Mucosa of stomach (tissue), 1 donor: ENCODE measurements at regions not wholly inside any gene's neighbourhood (a gene's known extent, or its start where the extent isn't known, plus 50 kb on each side); places are given as distances from the start of the nearest gene placed in this dataset.

Experiments
- H3K27me3 ChIP-seq: one replicate; pipeline ENCODE4 v1.7.0; 2013; ENCODE audit warnings: mild to moderate bottlenecking, low read length; ENCODE audit not compliant: control insufficient read depth, insufficient read depth
- H3K36me3 ChIP-seq: one replicate; pipeline ENCODE4 v1.7.0; 2013; ENCODE audit warnings: low read length; ENCODE audit not compliant: control insufficient read depth, insufficient read depth
- H3K4me1 ChIP-seq: one replicate; pipeline ENCODE4 v1.7.0; 2013; ENCODE audit warnings: mild to moderate bottlenecking, low read length; ENCODE audit not compliant: control insufficient read depth, insufficient read depth
- H3K4me3 ChIP-seq: one replicate; pipeline ENCODE4 v1.7.0; 2013; ENCODE audit warnings: low read length
- H3K9ac ChIP-seq: one replicate; pipeline ENCODE4 v1.7.0; 2013; ENCODE audit warnings: mild to moderate bottlenecking, low read length, moderate library complexity
- H3K9me3 ChIP-seq: one replicate; pipeline ENCODE4 v1.7.0; 2013; ENCODE audit warnings: mild to moderate bottlenecking, low read length, moderate library complexity; ENCODE audit not compliant: control insufficient read depth
- donor health status: Pancreatic carcinoma.

DNA sequence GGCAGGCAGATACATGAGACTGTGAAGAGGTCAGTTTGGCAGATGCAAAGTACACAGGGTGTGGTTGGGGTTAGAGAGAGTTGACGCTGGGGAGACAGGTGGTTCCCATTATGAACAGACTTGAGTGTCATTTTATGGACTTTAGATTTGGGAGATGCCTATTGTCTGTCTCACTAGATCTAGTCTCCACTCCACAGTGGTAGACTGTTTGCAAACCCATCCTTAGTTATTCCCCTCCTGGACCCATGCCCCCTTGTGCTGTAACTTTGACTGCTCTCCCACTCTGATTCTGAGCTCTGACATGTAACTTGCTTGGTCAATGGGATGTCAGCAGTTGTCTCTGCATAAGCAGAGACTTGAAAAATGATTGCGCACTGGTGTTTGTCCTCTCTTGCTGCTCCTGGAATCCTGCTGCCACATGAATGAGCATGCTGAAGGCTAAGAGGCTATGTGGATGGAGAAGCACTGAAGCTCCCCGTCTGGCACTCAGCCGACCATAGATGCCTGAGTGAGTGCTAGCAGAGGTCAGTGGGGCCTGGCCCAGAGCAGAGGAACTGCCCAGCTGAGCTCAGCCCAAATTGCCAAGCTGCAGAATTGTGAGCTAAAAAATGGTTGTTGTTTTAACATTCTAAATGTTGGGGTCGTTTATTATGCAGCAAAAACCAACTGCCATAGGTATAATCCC is 88.2 kb downstream of the FAM43A start:
- H3K4me3 ChIP-seq, result no peak overlapping the region
- no peaks in the 10 kb centered on the region for H3K9me3 ChIP-seq
- peaks cover 3% of the 10 kb centered on the region for H3K27me3 ChIP-seq
- H3K9ac ChIP-seq, result no peak overlapping the region
- peaks cover 13% of the 10 kb centered on the region for H3K4me1 ChIP-seq
- H3K36me3 ChIP-seq, result no peaks in the 10 kb centered on the region

DNA sequence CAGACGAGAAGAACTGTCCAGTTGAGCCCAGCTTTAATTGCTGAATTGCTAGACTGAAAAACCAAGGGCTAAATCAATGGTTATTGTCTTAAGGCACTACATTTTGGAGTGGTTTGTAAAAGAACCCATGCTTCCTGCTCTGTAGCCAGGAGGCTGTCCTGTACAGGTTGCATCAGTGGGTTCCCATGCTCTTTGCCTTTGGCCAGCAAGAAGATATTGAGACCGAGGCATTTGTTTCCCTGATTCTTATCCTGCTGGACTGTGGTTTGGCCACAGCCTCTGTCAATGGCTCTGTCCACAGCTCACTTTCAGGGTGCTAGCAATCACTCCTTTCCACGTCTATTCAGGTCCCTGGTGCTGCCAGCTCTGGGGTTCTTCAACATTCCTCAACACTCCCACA is 89.6 kb downstream of the FAM43A start:
- Histone ChIP-seq H3K9ac (no peak overlapping the region), H3K4me3 (no peak overlapping the region), H3K9me3 (no peaks in the 10 kb centered on the region), H3K36me3 (no peaks in the 10 kb centered on the region), H3K4me1 (peaks cover 13% of the 10 kb centered on the region), H3K27me3 (peaks cover 3% of the 10 kb centered on the region)

DNA sequence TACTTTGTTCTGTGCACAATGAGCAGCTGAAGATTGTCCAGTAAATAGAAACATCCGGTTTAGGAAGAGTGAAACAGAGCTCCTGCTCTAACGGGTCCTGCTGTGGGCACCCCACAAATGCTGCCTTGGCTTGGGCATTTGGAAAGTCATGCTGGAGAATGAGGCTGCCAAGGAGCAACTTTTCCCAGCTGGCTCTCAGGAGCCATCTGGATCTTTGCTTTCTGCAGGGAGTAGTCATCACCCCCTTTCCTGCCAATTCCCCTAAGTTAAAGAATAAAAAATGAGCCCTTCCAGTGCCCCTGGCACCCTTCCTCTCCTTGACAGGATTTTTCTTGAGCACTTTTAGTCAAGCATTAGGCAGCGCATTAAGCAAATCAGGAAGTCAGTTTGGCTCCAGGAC is 90.0 kb downstream of the FAM43A start:
- no peaks in the 10 kb centered on the region for H3K36me3 ChIP-seq
- H3K9ac ChIP-seq, result no peak overlapping the region
- peaks cover 3% of the 10 kb centered on the region for H3K27me3 ChIP-seq
- H3K4me3 ChIP-seq, result no peak overlapping the region
- peaks cover 13% of the 10 kb centered on the region for H3K4me1 ChIP-seq
- no peaks in the 10 kb centered on the region for H3K9me3 ChIP-seq

DNA sequence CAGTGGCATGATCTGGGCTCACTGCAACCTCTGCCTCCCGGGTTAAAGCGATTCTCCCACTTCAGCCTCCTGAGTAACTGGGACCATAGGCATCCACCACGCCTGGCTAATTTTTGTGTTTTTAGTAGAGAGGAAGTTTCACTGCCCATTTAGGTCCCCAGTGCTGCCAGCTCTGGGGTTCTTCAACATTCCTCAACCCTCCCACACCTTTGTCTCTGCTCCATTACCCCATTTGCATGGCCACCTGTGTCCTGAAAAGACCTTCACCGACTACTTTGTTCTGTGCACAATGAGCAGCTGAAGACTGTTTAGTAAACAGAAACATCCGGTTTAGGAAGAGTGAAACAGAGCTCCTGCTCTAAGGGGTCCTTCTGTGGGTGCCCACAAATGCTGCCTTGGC is 92.0 kb downstream of the FAM43A start:
- peaks cover 3% of the 10 kb centered on the region for H3K27me3 ChIP-seq
- no peak overlapping the region for H3K9ac ChIP-seq
- no peaks in the 10 kb centered on the region for H3K9me3 ChIP-seq
- peaks cover 8% of the 10 kb centered on the region for H3K4me1 ChIP-seq
- H3K36me3 ChIP-seq, result no peaks in the 10 kb centered on the region
- H3K4me3 ChIP-seq, result no peak overlapping the region

DNA sequence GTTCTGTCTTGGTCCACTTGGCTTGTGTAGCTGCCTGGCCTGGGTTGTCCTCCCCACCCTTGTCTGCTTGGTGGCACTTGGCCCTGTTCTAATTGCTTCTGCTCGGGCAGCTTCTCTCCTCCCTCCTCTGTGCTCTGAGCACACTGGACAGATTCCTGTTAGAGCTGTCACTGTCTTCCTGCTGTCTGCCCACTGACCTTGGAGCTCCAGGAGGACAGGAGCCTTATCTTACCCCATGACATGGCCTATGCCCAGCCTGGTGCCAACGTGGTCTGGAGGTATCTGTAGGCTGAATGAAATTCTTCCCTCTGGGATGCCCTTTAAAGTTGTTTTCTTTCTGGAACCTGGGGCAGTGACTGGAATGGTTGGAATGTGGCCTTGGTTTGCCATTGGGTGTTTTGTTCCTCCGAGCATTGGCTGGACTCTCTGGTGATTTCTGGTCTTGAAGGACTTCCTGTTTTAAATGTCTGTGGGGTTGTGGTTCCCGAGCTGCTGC is 94.1 kb downstream of the FAM43A start:
- Histone ChIP-seq H3K4me1 (no peaks in the 10 kb centered on the region), H3K36me3 (no peaks in the 10 kb centered on the region), H3K9me3 (no peaks in the 10 kb centered on the region)

DNA sequence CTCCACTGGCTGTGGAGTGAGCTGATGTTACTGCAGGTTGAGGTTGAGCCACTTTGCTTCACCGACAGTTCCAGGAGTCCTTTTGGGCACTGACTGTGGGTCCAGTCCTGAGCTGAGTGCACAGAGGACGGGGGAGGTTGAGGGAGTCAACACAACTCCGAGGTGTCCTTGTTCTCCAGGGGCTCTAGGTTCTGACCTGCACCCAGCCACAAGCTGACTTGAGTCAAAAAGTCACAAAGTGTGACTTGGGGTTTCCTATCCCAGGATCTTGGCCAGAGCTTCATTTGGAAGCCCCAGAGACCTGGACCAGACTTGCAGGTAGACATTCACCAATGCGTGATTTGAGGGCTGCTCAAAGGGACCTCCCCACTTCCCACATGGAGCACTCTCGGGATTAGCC is 95.0 kb downstream of the FAM43A start:
- Histone ChIP-seq H3K36me3 (no peaks in the 10 kb centered on the region), H3K9ac (no peak overlapping the region), H3K4me1 (no peaks in the 10 kb centered on the region), H3K9me3 (no peaks in the 10 kb centered on the region), H3K27me3 (peaks cover 3% of the 10 kb centered on the region), H3K4me3 (no peak overlapping the region)

More for the DNA sequence above, 94.1 kb downstream of the FAM43A start:
- H3K9ac ChIP-seq, result no peak overlapping the region
- H3K27me3 ChIP-seq, result peaks cover 3% of the 10 kb centered on the region
- H3K4me3 ChIP-seq, result no peak overlapping the region

DNA sequence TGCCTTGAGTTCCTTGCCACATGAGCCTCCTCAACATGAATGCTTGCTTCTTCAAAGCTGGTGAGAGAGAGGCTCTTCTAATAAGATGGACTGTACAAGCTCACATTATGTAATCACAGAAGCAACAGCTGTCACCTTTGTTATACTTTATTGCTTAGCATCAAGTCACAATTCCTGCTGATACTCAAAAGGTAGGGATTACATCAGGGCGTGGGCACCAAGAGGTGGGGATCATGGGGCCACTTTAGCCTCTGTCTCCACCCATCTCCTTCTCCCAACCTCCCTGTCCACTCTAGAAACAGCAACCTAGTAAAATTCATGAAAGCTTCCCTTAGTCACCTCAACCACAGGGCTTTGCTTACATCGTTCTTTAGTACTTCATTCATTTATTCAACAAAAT is 95.9 kb downstream of the FAM43A start:
- H3K27me3 ChIP-seq, result peaks cover 3% of the 10 kb centered on the region
- no peak overlapping the region for H3K4me3 ChIP-seq
- H3K36me3 ChIP-seq, result no peaks in the 10 kb centered on the region
- no peaks in the 10 kb centered on the region for H3K4me1 ChIP-seq
- no peak overlapping the region for H3K9ac ChIP-seq
- no peaks in the 10 kb centered on the region for H3K9me3 ChIP-seq

DNA sequence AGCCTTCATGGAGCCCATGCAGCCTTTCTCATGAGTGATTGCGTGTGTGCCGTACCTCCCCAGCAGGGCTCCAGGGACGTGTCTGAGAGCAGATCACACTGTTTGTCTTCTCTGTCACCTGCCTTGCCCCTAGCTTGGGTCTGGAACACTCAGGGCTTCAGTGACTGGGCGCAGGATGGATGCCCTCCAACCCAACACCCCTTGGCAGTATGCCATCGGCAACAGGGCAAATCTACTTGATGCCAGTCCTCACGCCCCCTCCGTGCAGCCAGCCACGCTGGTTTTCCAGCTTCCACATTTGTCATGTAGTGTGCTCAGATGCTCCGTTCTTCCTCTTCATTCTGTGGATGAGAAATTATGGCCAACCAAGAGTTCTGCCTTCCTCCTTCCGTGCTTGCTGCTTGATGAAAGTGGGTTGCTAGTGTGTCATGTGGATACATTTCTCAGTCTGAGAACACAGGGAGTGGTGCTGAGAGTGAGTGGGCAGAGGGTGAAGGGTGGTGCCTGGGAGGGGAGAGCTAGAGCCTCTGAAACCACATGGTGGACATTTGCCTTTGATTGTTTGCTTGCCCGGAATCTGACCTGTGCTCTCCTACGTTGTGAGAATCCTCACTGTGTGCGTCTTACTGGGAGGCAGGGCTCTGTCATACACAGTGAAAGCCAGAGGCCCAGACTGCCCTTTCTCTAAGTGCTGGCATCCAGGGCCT is 97.2 kb downstream of the FAM43A start:
- Histone ChIP-seq H3K36me3 (no peaks in the 10 kb centered on the region), H3K27me3 (no peaks in the 10 kb centered on the region), H3K9ac (no peak overlapping the region), H3K9me3 (no peaks in the 10 kb centered on the region), H3K4me1 (no peaks in the 10 kb centered on the region), H3K4me3 (no peak overlapping the region)

DNA sequence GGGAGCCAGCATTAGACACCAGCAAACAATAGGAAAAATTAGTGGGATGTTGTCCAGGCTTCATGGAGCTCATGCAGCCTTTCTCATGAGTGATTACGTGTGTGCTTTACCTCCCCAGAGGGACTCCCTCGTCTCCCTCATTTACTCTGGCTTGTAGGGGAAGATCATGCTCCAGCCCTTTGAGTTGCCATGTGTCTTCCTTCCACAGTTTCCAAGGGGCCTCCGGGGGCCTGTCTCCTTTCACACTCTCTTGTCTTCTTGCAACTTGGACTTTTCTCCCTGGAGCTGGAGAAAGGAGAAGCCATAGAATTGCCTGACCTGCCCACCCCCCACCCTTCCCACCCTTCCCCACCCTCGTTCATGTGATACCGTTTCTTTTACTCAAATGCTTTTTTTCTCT is 98.7 kb downstream of the FAM43A start:
- no peaks in the 10 kb centered on the region for H3K27me3 ChIP-seq
- H3K4me1 ChIP-seq, result no peaks in the 10 kb centered on the region
- no peak overlapping the region for H3K9ac ChIP-seq
- H3K36me3 ChIP-seq, result no peaks in the 10 kb centered on the region
- no peaks in the 10 kb centered on the region for H3K9me3 ChIP-seq
- H3K4me3 ChIP-seq, result no peak overlapping the region

DNA sequence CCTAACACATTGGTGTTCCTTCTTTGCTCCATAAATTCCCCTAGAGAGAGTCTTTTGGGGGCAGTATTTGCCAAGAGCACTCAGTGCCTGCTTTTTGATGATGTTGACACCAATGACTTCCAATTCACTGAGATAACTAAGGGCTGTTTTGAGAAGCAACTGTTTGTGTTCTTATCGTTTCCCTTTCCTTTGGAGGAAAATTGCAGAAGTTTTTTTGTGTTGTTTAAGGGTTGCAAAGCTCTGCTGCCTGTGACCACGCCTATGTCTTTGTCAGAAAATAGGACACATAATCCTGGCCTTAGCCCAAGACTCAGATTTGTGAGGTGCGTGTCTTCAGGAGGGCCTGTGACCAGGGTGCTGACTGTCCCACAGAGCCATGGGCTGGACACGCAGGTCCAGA is 99.6 kb downstream of the FAM43A start:
- no peak overlapping the region for H3K4me3 ChIP-seq
- H3K36me3 ChIP-seq, result no peaks in the 10 kb centered on the region
- H3K9ac ChIP-seq, result no peak overlapping the region
- H3K4me1 ChIP-seq, result no peaks in the 10 kb centered on the region
- no peaks in the 10 kb centered on the region for H3K9me3 ChIP-seq
- no peaks in the 10 kb centered on the region for H3K27me3 ChIP-seq

DNA sequence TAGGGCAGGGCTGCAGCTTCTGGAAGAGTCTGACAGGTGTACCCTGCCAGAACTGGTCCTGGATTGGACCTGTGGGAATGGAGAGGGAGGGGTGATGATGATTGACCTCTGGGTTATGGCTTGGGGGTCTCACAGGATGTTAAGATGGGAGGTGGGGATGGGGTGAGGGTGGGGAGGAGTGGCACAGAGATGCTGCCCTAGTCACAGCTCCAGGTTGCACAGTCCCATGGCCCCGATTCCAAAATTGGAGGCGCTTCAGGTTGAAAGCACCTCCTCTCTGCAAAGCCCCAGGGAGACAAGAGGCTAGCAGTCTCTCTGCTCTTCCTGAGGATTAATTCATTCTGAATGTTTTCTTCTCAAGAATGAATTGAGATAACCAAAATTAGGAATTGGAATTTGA is 101.4 kb downstream of the FAM43A start:
- Histone ChIP-seq H3K4me1 (no peaks in the 10 kb centered on the region), H3K9me3 (no peaks in the 10 kb centered on the region), H3K27me3 (no peaks in the 10 kb centered on the region)

DNA sequence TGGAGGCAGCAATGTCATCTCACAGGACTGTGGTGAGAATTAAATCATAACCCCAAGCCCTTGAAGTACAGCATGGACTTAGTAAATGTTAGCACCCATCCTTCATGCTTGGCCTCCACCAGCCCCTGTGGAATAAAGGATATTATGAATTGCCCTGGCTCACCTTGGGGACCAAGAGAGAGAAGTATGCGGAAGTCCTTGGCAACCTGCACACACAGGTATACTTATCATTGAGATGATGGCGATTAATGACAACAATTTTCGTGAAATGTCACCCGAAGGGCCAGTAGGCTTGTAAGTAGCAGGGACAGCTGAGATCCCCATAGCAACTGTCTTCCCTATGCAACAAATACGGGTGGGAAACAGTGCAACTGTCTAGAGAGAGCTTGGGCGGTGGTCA is 102.0 kb downstream of the FAM43A start:
- H3K4me1 ChIP-seq, result no peaks in the 10 kb centered on the region
- H3K4me3 ChIP-seq, result no peak overlapping the region
- no peaks in the 10 kb centered on the region for H3K27me3 ChIP-seq
- no peaks in the 10 kb centered on the region for H3K9me3 ChIP-seq
- no peak overlapping the region for H3K9ac ChIP-seq
- no peaks in the 10 kb centered on the region for H3K36me3 ChIP-seq

More for the DNA sequence above, 101.4 kb downstream of the FAM43A start:
- no peaks in the 10 kb centered on the region for H3K36me3 ChIP-seq
- no peak overlapping the region for H3K4me3 ChIP-seq
- no peak overlapping the region for H3K9ac ChIP-seq
